MM.1S (cell line): ENCODE measurements at regions not wholly inside any gene's neighbourhood (a gene's known extent, or its start where the extent isn't known, plus 50 kb on each side); places are given as distances from the start of the nearest gene placed in this dataset.

ENCODE experiments used
- DNase-seq: peaks from one replicate; pipeline ENCODE4 v3.0.0-alpha.2; 2015
- H2AFZ ChIP-seq: fragments of 300-600 bp; sonication (generic); 2 replicates; pipeline ENCODE4 v1.6.0; 2016; ENCODE audit warnings: antibody characterized with exemption, low read length
- H3F3A ChIP-seq: fragments of 300-600 bp; sonication (generic); 2 replicates; pipeline ENCODE4 v1.6.1; 2016; ENCODE audit warnings: mild to moderate bottlenecking, antibody characterized with exemption, low read length, moderate library complexity, mixed read lengths; ENCODE audit not compliant: insufficient read depth
- H3K27ac ChIP-seq: fragments of 300-600 bp; sonication (generic); 2 replicates; pipeline ENCODE4 v1.5.1; 2016; ENCODE audit warnings: mild to moderate bottlenecking, low read length
- H3K27me3 ChIP-seq: fragments of 300-600 bp; sonication (generic); replicated peaks from 2 replicates; pipeline ENCODE4 v1.6.0; 2016; ENCODE audit warnings: low read length; ENCODE audit not compliant: insufficient read depth
- H3K36me3 ChIP-seq: fragments of 300-600 bp; sonication (generic); replicated peaks from 2 replicates; pipeline ENCODE4 v1.6.1; 2016; ENCODE audit warnings: mild to moderate bottlenecking, low read length, mixed read lengths; ENCODE audit not compliant: insufficient read depth
- H3K4me1 ChIP-seq: fragments of 300-600 bp; sonication (generic); 2 replicates; pipeline ENCODE4 v1.6.1; 2016; ENCODE audit warnings: low read length, mixed read lengths
- H3K4me2 ChIP-seq: fragments of 300-600 bp; sonication (generic); 2 replicates; pipeline ENCODE4 v1.6.0; 2016; ENCODE audit warnings: low read depth, low read length
- H3K4me3 ChIP-seq: fragments of 300-600 bp; sonication (generic); 2 replicates; pipeline ENCODE4 v1.5.1; 2016; ENCODE audit warnings: low read length, mixed read lengths
- H3K79me2 ChIP-seq: fragments of 300-600 bp; sonication (generic); 2 replicates; pipeline ENCODE4 v1.6.1; 2016; ENCODE audit warnings: mixed run types, low read length, mixed read lengths
- H3K9ac ChIP-seq: fragments of 300-600 bp; sonication (generic); 2 replicates; pipeline ENCODE4 v1.6.1; 2016; ENCODE audit warnings: low read length, mixed read lengths
- H3K9me2 ChIP-seq: fragments of 300-600 bp; sonication (generic); replicated peaks from 2 replicates; pipeline ENCODE4 v1.6.1; 2016; ENCODE audit warnings: mild to moderate bottlenecking, low read length, mixed read lengths; ENCODE audit not compliant: insufficient read depth
- H3K9me3 ChIP-seq: fragments of 300-600 bp; sonication (generic); replicated peaks from 2 replicates; pipeline ENCODE4 v1.6.1; 2016; ENCODE audit warnings: mild to moderate bottlenecking, low read length, mixed read lengths; ENCODE audit not compliant: insufficient read depth
- H4K20me1 ChIP-seq: fragments of 300-600 bp; sonication (generic); 2 replicates; pipeline ENCODE4 v1.6.1; 2016; ENCODE audit warnings: mild to moderate bottlenecking, low read length, moderate library complexity, mixed read lengths; ENCODE audit not compliant: insufficient read depth
- CTCF ChIP-seq: fragments of 300-600 bp; sonication (generic); IDR thresholded peaks from 2 replicates; pipeline ENCODE4 v1.5.1; 2016; ENCODE audit warnings: antibody characterized with exemption, low read length, mixed read lengths
- EZH2 ChIP-seq: fragments of 300-600 bp; sonication (generic); optimal IDR thresholded peaks from 2 replicates; pipeline ENCODE3; 2017; ENCODE audit warnings: low read depth, mild to moderate bottlenecking, antibody characterized with exemption, low read length, mixed read lengths
- EZH2phosphoT487 ChIP-seq: fragments of 300-600 bp; sonication (generic); IDR thresholded peaks from 2 replicates; pipeline ENCODE4 v1.6.1; 2018; ENCODE audit warnings: antibody characterized with exemption, low read length

DNA sequence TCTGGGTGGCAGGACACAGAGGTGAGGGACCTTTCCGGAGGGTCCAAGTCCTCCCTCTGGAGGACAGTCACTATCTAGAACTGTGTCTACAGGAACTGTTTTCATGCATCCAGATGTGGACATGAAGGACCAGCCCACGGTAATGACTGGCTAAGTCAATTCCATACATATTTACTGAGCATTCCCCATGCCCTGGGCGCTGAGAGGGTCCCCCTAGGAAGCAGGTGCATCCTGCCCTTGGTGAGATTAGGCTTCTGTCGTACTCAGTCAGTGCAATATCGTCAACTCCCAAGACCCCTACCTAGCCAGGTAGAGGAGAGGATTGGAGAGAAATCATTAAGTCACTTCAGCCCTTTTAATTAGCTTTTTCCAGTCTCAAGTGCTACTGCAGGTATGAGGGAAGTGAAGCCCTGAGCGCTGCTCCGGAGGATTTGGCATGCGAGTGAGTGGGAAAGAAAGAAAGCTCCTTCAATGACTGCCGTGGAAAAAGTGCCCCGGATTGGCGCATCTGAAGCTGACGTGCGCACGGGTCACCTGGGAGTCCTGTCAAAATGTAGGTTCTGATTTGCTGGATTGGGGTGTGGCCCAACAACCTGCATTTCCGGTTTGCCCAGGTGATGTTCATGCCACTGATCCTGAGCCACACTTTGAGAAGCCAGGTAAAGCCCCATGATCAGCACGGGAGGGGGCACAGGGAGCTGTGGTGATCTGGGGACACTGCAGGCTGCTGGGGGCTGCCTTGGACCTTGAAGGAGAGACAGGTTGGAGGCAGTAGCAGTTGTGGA, 367.4 kb upstream of the TNRC6C start:
- no peak overlapping the region for H3K4me3 ChIP-seq
- no peak for TF ChIP-seq EZH2phosphoT487
- TF ChIP-seq EZH2: no peak
- TF ChIP-seq CTCF: no peak
- no peaks in the 10 kb centered on the region for H4K20me1 ChIP-seq
- no peaks in the 10 kb centered on the region for H3K9me2 ChIP-seq
- H3F3A ChIP-seq: no peaks in the 10 kb centered on the region
- H3K79me2 ChIP-seq: no peaks in the 10 kb centered on the region
- no peaks in the 10 kb centered on the region for H3K4me1 ChIP-seq
- no peak overlapping the region for H2AFZ ChIP-seq
- no peak overlapping the region for H3K4me2 ChIP-seq
- no peak overlapping the region for H3K27ac ChIP-seq
- no peak overlapping the region for H3K9ac ChIP-seq
- no peak for DNase-seq
- no peaks in the 10 kb centered on the region for H3K36me3 ChIP-seq
- no peaks in the 10 kb centered on the region for H3K9me3 ChIP-seq
- no peaks in the 10 kb centered on the region for H3K27me3 ChIP-seq

DNA sequence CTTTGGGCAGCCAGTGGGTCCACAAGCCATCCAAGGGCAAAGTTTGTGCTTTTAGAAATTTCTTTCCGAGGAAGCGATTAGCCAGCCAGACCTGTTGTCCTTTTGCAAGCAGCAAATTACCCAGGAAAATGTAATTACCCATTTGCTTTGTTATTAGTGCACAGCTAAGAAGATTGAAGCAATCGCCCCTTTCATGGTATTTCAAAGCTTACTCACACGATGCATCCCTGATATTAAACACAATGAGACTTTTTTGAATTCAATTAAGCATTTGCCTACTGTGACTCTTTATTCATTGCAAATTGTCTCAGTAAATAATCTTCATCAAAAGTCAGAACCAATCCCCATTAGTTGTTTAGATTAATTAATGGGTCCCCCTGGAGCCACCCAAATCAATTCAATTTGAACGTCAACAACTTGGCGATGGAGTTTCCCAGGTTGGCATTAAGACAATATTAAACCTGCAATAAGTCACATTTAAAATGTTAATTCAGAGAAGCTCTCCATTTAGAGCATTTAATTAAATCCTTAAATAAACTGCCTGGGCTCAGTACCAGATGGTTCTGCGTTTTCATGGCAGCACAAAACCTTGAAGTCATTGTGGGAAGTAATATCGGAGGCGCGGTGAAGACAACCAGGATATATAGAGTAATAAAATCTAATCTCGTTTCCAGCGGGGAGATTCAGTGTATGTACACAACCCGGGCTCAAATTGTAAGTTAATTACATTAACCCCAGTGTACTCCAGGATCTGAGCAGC, 366.2 kb upstream of the TNRC6C start:
- Histone ChIP-seq H3K4me2 (no peak overlapping the region), H3K9me3 (no peaks in the 10 kb centered on the region), H3K9me2 (no peaks in the 10 kb centered on the region), H3K27me3 (no peaks in the 10 kb centered on the region), H3K4me1 (no peaks in the 10 kb centered on the region), H3K79me2 (no peaks in the 10 kb centered on the region), H4K20me1 (no peaks in the 10 kb centered on the region), H3K4me3 (no peak overlapping the region), H2AFZ (no peak overlapping the region), H3K27ac (no peak overlapping the region), H3F3A (no peaks in the 10 kb centered on the region), H3K36me3 (no peaks in the 10 kb centered on the region), H3K9ac (no peak overlapping the region)
- DNase-seq: no peak
- TF ChIP-seq EZH2 (no peak), CTCF (no peak), EZH2phosphoT487 (no peak)

- Histone ChIP-seq H3K36me3 (no peaks in the 10 kb centered on the region), H4K20me1 (no peaks in the 10 kb centered on the region), H3K4me2 (no peak overlapping the region)
These were observed 365.4 kb upstream of the TNRC6C start for GRCh38 chr17:77593081-77593480.

More at GRCh38 chr17:77593081-77593480, 365.4 kb upstream of the TNRC6C start:
- H3K9me3 ChIP-seq: no peaks in the 10 kb centered on the region
- H3K9ac ChIP-seq: no peak overlapping the region
- no peaks in the 10 kb centered on the region for H3K9me2 ChIP-seq
- H3K79me2 ChIP-seq: no peaks in the 10 kb centered on the region
- no peak overlapping the region for H2AFZ ChIP-seq
- no peak for TF ChIP-seq EZH2
- no peak for TF ChIP-seq CTCF
- TF ChIP-seq EZH2phosphoT487: no peak
- H3F3A ChIP-seq: no peaks in the 10 kb centered on the region
- no peak for DNase-seq
- H3K4me1 ChIP-seq: no peaks in the 10 kb centered on the region
- no peaks in the 10 kb centered on the region for H3K27me3 ChIP-seq
- H3K4me3 ChIP-seq: no peak overlapping the region
- H3K27ac ChIP-seq: no peak overlapping the region
